PC-3 (cell line): ENCODE measurements at regions not wholly inside any gene's neighbourhood (a gene's known extent, or its start where the extent isn't known, plus 50 kb on each side); places are given as distances from the start of the nearest gene placed in this dataset.

Experiments
- ATAC-seq: fragments of 200-7000 bp; cut with Tn5 transposase; 2 replicates; pipeline ENCODE4 v1.9.1; 2020; ENCODE audit warnings: mild to moderate bottlenecking, moderate library complexity
- BruUV-seq: library from RNA; stranded (reverse); fragments of 400-500 nt; replicated peaks from 2 replicates; lab custom pipeline; 2021; lab: Mats Ljungman, UMichigan
- CTCF ChIA-PET: fragments of 300-600 bp; sonication (Branson Sonifier 250); formaldehyde crosslinking; loops from one replicate; lab custom pipeline; 2022; ENCODE audit warnings: antibody characterized with exemption; lab: Charles Lee
- POLR2A ChIA-PET: fragments of 300-600 bp; sonication (Branson Sonifier 250); formaldehyde crosslinking; loops from one replicate; lab custom pipeline; 2022; ENCODE audit warnings: antibody characterized with exemption; ENCODE audit not compliant: unreplicated experiment; lab: Charles Lee
- DNase-seq: peaks from one replicate; pipeline ENCODE4 v3.0.0-alpha.2; 2015
- H2AFZ ChIP-seq: fragments of 300-600 bp; sonication (generic); 2 replicates; pipeline ENCODE4 v1.6.0; 2016; ENCODE audit warnings: antibody characterized with exemption, low read length
- H3F3A ChIP-seq: fragments of 300-600 bp; sonication (generic); one replicate; pipeline ENCODE4 v1.6.0; 2017; ENCODE audit warnings: antibody characterized with exemption, low read length, control low read depth, mild to moderate bottlenecking; ENCODE audit not compliant: unreplicated experiment
- H3K27ac ChIP-seq: fragments of 300-600 bp; sonication (generic); 2 replicates; pipeline ENCODE4 v1.5.1; 2016; ENCODE audit warnings: mild to moderate bottlenecking, low read length
- H3K27me3 ChIP-seq: fragments of 300-600 bp; sonication (generic); 2 replicates; pipeline ENCODE4 v1.6.1; 2016; ENCODE audit warnings: low read length, mixed read lengths
- H3K36me3 ChIP-seq: fragments of 300-600 bp; sonication (generic); 2 replicates; pipeline ENCODE4 v1.6.1; 2016; ENCODE audit warnings: low read depth, mixed run types, low read length, mixed read lengths
- H3K4me1 ChIP-seq: fragments of 300-600 bp; sonication (generic); 2 replicates; pipeline ENCODE4 v1.5.1; 2016; ENCODE audit warnings: low read length; ENCODE audit not compliant: insufficient read depth
- H3K4me2 ChIP-seq: fragments of 300-600 bp; sonication (generic); 2 replicates; pipeline ENCODE4 v1.6.0; 2016; ENCODE audit warnings: low read length
- H3K4me3 ChIP-seq: fragments of 300-600 bp; sonication (generic); 2 replicates; pipeline ENCODE4 v1.5.1; 2016; ENCODE audit warnings: mild to moderate bottlenecking, low read length, mixed read lengths
- H3K79me2 ChIP-seq: fragments of 300-600 bp; sonication (generic); 2 replicates; pipeline ENCODE4 v1.6.1; 2017; ENCODE audit warnings: low read length, mixed read lengths
- H3K9ac ChIP-seq: fragments of 300-600 bp; sonication (generic); 2 replicates; pipeline ENCODE4 v1.6.0; 2016; ENCODE audit warnings: mild to moderate bottlenecking, low read length
- H3K9me2 ChIP-seq: fragments of 300-600 bp; sonication (generic); replicated peaks from 2 replicates; pipeline ENCODE4 v1.6.1; 2016; ENCODE audit warnings: mixed run types, low read length, mixed read lengths
- H3K9me3 ChIP-seq: fragments of 300-600 bp; sonication (generic); 2 replicates; pipeline ENCODE4 v1.6.1; 2016; ENCODE audit warnings: low read length, mixed read lengths
- H4K20me1 ChIP-seq: fragments of 300-600 bp; sonication (generic); 2 replicates; pipeline ENCODE4 v1.6.1; 2016; ENCODE audit warnings: low read length, mixed read lengths
- EZH2 ChIP-seq: fragments of 300-600 bp; sonication (generic); IDR thresholded peaks from one replicate; pipeline ENCODE4 v1.6.1; 2017; ENCODE audit warnings: antibody characterized with exemption, mild to moderate bottlenecking, low read length; ENCODE audit not compliant: unreplicated experiment
- EZH2phosphoT487 ChIP-seq: fragments of 300-600 bp; sonication (generic); IDR thresholded peaks from 2 replicates; pipeline ENCODE4 v1.6.1; 2018; ENCODE audit warnings: mild to moderate bottlenecking, antibody characterized with exemption, low read length, borderline replicate concordance
- intact Hi-C: fragments of 100-400 bp; cut with micrococcal nuclease; formaldehyde crosslinking; loops from 2 replicates; pipeline ENCODE4 v1.9.0; 2023
- TF ChIP-seq, protein P1 (sequence below): fragments of 300-600 bp; sonication (generic); conservative IDR thresholded peaks from 2 replicates; pipeline ENCODE4 v1.5.1; 2017; ENCODE audit warnings: antibody characterized with exemption, low read depth, mild to moderate bottlenecking, low read length

DNA sequence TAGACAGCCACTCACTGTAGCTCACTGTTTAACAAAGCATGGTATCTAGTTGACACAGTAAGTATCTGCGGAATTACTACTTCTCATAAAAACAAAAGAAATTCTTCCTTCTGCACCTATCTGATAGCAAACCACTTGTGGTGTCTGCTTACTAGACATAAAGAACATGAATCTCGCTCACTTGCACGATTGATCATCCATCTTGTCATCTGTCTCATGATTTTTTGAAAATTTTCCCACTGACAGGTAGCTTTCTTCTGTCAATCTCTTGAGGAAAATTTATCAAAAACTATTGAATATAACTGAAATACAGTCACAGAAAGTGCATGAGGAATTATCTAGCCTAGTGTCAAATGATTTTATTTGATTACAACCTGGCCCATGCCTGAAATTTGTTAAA is 291.6 kb upstream of the ANO3 start:
- Histone ChIP-seq H3F3A (no peaks in the 10 kb centered on the region), H2AFZ (no peak overlapping the region), H3K4me1 (no peaks in the 10 kb centered on the region), H3K27ac (no peak overlapping the region), H3K4me2 (no peak overlapping the region), H3K9ac (no peak overlapping the region), H3K4me3 (no peak overlapping the region), H3K9me3 (no peaks in the 10 kb centered on the region), H3K36me3 (no peaks in the 10 kb centered on the region), H3K9me2 (no peaks in the 10 kb centered on the region), H3K27me3 (0 out of 2 replicates have a peak, but pooled peaks cover 6% of the 10 kb centered on the region), H4K20me1 (no peaks in the 10 kb centered on the region), H3K79me2 (no peaks in the 10 kb centered on the region)
- intact Hi-C loops: no loop called here
- no TSS peak for BruUV-seq
- TF ChIP-seq EZH2 (no peak), EZH2phosphoT487 (no peak)
- TF ChIP-seq, protein P1, sequence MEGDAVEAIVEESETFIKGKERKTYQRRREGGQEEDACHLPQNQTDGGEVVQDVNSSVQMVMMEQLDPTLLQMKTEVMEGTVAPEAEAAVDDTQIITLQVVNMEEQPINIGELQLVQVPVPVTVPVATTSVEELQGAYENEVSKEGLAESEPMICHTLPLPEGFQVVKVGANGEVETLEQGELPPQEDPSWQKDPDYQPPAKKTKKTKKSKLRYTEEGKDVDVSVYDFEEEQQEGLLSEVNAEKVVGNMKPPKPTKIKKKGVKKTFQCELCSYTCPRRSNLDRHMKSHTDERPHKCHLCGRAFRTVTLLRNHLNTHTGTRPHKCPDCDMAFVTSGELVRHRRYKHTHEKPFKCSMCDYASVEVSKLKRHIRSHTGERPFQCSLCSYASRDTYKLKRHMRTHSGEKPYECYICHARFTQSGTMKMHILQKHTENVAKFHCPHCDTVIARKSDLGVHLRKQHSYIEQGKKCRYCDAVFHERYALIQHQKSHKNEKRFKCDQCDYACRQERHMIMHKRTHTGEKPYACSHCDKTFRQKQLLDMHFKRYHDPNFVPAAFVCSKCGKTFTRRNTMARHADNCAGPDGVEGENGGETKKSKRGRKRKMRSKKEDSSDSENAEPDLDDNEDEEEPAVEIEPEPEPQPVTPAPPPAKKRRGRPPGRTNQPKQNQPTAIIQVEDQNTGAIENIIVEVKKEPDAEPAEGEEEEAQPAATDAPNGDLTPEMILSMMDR: no peak
- ATAC-seq (no peak), DNase-seq (no peak)
- ChIA-PET POLR2A (no interaction called here), CTCF (no interaction called here)

DNA sequence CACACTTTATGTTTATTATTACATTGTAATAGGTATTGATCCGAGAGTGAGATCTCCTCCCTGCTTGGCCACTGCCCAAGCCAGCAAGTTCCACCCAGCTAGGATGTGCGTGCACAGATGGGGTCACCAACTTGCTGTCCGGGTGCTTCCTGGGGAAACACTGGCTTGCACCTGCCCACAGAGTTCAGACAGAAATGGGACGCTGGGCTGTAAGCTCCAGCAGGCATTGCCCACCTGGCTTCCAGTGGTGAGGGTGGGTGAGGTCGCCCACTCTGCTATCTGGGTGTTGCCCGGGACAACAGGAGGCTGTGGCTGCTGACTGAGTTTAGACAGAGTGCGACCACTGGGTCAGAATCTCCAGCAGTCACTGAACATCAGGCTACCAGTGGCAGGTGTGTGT is 289.8 kb upstream of the ANO3 start:
- Histone ChIP-seq H3K9me3 (no peaks in the 10 kb centered on the region), H3K79me2 (no peaks in the 10 kb centered on the region), H3K9me2 (no peaks in the 10 kb centered on the region), H3K36me3 (no peaks in the 10 kb centered on the region), H4K20me1 (no peaks in the 10 kb centered on the region), H3K4me3 (no peak overlapping the region), H3K27ac (no peak overlapping the region), H3K4me1 (no peaks in the 10 kb centered on the region), H3K4me2 (no peak overlapping the region), H3K27me3 (peaks cover 9% of the 10 kb centered on the region; the same call in 1 of the 2 replicates), H3K9ac (no peak overlapping the region), H2AFZ (no peak overlapping the region), H3F3A (no peaks in the 10 kb centered on the region)
- TF ChIP-seq, protein P1: no peak
- TF ChIP-seq EZH2 (no peak), EZH2phosphoT487 (no peak)
- BruUV-seq: no TSS peak
- CTCF ChIA-PET: no interaction called here
- intact Hi-C loops: no loop called here
- DNase-seq (no peak), ATAC-seq (no peak)
- POLR2A ChIA-PET: no interaction called here

DNA sequence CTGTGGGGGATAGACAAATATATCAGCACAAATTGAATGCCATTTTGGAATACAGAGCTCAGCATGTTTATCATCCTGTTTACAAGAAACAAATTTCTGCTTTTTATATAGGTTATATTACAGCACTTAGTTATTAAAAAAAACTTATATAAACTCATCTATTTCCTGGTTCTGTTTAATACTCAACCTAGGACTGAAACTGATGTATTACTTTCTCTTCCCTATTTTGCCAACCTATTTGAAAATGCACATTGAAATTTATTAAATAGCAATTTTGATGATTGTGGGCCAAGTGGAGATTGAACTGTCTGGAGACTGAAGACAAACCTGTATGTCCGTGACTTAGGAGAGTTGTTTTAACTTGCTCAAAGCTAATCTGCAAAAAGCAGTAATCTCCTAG is 288.3 kb upstream of the ANO3 start:
- H3K27me3 ChIP-seq: peaks cover 6% of the 10 kb centered on the region; the same call in 1 of the 2 replicates

More for the DNA sequence above, 288.3 kb upstream of the ANO3 start:
- no peak for DNase-seq
- Histone ChIP-seq H3K27ac (no peak overlapping the region), H3K36me3 (no peaks in the 10 kb centered on the region), H3K4me3 (no peak overlapping the region), H3K9me2 (no peaks in the 10 kb centered on the region), H4K20me1 (no peaks in the 10 kb centered on the region), H3K4me1 (no peaks in the 10 kb centered on the region), H2AFZ (no peak overlapping the region), H3K4me2 (no peak overlapping the region), H3K9ac (no peak overlapping the region), H3K9me3 (no peaks in the 10 kb centered on the region), H3K79me2 (no peaks in the 10 kb centered on the region), H3F3A (no peaks in the 10 kb centered on the region)
- intact Hi-C loops: no loop called here
- CTCF ChIA-PET: no interaction called here
- no TSS peak for BruUV-seq
- POLR2A ChIA-PET: no interaction called here
- TF ChIP-seq, protein P1: no peak
- TF ChIP-seq EZH2phosphoT487: no peak
- TF ChIP-seq EZH2: no peak
- ATAC-seq: no peak
